WTC11 (cell line): ENCODE measurements at regions not wholly inside any gene's neighbourhood (a gene's known extent, or its start where the extent isn't known, plus 50 kb on each side); places are given as distances from the start of the nearest gene placed in this dataset.

Experiments used
- ATAC-seq: fragments of 200-7000 bp; cut with Tn5 transposase; 2 replicates; pipeline ENCODE4 v1.10.0; 2021; ENCODE audit warnings: mild to moderate bottlenecking, moderate library complexity
- CTCF ChIA-PET: fragments of 300-600 bp; sonication (Branson Sonifier 250); formaldehyde crosslinking; loops from one replicate; lab custom pipeline; 2021; ENCODE audit warnings: antibody characterized with exemption; lab: Charles Lee
- POLR2A ChIA-PET: fragments of 350-600 bp; sonication (Branson Sonifier 250); formaldehyde crosslinking; loops from one replicate; lab custom pipeline; 2021; ENCODE audit warnings: antibody characterized with exemption; lab: Charles Lee
- DNase-seq: peaks from one replicate; pipeline ENCODE4 v3.0.0; 2021; ENCODE audit warnings: low spot score
- H3K27ac Mint-ChIP-seq: 2 replicates; pipeline ENCODE4 v1.8.0; 2021; ENCODE audit warnings: mixed read lengths
- H3K27me3 Mint-ChIP-seq: 2 replicates; pipeline ENCODE4 v1.8.0; 2021; ENCODE audit warnings: low read depth, mild to moderate bottlenecking, moderate library complexity, mixed read lengths
- H3K36me3 Mint-ChIP-seq: 2 replicates; pipeline ENCODE4 v1.8.0; 2021; ENCODE audit warnings: mixed read lengths
- H3K4me1 Mint-ChIP-seq: 2 replicates; pipeline ENCODE4 v1.8.0; 2022; ENCODE audit warnings: mixed read lengths
- H3K4me3 Mint-ChIP-seq: 2 replicates; pipeline ENCODE4 v1.8.0; 2021; ENCODE audit warnings: mild to moderate bottlenecking, moderate library complexity, mixed read lengths
- H3K9me3 Mint-ChIP-seq: 2 replicates; pipeline ENCODE4 v1.8.0; 2021; ENCODE audit warnings: mixed read lengths
- AR ChIP-seq: fragments of 250-450 bp; sonication (Bioruptor Pico); IDR thresholded peaks from 2 replicates; pipeline ENCODE4 v1.9.0; 2021; ENCODE audit warnings: mild to moderate bottlenecking
- ATF3 ChIP-seq: sonication (generic); formaldehyde crosslinking; conservative IDR thresholded peaks from 2 replicates; pipeline ENCODE4 v1.8.1; 2022; ENCODE audit warnings: mild to moderate bottlenecking, missing genetic modification reagents
- CBFB ChIP-seq: sonication (generic); formaldehyde crosslinking; IDR thresholded peaks from 2 replicates; pipeline ENCODE4 v1.8.1; 2022; ENCODE audit warnings: mild to moderate bottlenecking, low read depth, missing genetic modification reagents
- CREB1 ChIP-seq: sonication (generic); formaldehyde crosslinking; IDR thresholded peaks from 2 replicates; pipeline ENCODE4 v1.8.0; 2023; ENCODE audit warnings: mild to moderate bottlenecking, missing genetic modification reagents
- E2F1 ChIP-seq: sonication (generic); formaldehyde crosslinking; IDR thresholded peaks from 2 replicates; pipeline ENCODE4 v1.8.0; 2022; ENCODE audit warnings: mild to moderate bottlenecking, missing genetic modification reagents
- FOXK1 ChIP-seq: sonication (generic); formaldehyde crosslinking; IDR thresholded peaks from 2 replicates; pipeline ENCODE4 v1.8.0; 2022; ENCODE audit warnings: mild to moderate bottlenecking, moderate library complexity, missing genetic modification reagents
- GTF2I ChIP-seq: fragments of 250-450 bp; sonication (Bioruptor Pico); conservative IDR thresholded peaks from 2 replicates; pipeline ENCODE4 v1.4.0; 2021; ENCODE audit warnings: mild to moderate bottlenecking
- MAX ChIP-seq: sonication (generic); formaldehyde crosslinking; IDR thresholded peaks from 2 replicates; pipeline ENCODE4 v1.8.0; 2022; ENCODE audit warnings: mild to moderate bottlenecking, missing genetic modification reagents
- NFATC4 ChIP-seq: fragments of 250-450 bp; sonication (Bioruptor Pico); IDR thresholded peaks from 2 replicates; pipeline ENCODE4 v1.9.0; 2021; ENCODE audit warnings: mild to moderate bottlenecking
- PREB ChIP-seq: sonication (generic); formaldehyde crosslinking; IDR thresholded peaks from 2 replicates; pipeline ENCODE4 v1.8.1; 2022; ENCODE audit warnings: mild to moderate bottlenecking, missing genetic modification reagents, moderate library complexity, borderline replicate concordance
- RORB ChIP-seq: fragments of 250-450 bp; sonication (Bioruptor Pico); IDR thresholded peaks from 2 replicates; pipeline ENCODE4 v1.9.0; 2021; ENCODE audit warnings: mild to moderate bottlenecking
- SOX15 ChIP-seq: fragments of 250-450 bp; sonication (Bioruptor Pico); IDR thresholded peaks from 2 replicates; pipeline ENCODE4 v1.9.0; 2021; ENCODE audit warnings: mild to moderate bottlenecking
- USF1 ChIP-seq: sonication (generic); formaldehyde crosslinking; IDR thresholded peaks from 2 replicates; pipeline ENCODE4 v1.8.0; 2022; ENCODE audit warnings: mild to moderate bottlenecking, missing genetic modification reagents
- ZNF138 ChIP-seq: sonication (generic); formaldehyde crosslinking; conservative IDR thresholded peaks from 2 replicates; pipeline ENCODE4 v1.8.1; 2022; ENCODE audit warnings: mild to moderate bottlenecking, moderate library complexity, missing genetic modification reagents
- ZNF263 ChIP-seq: sonication (generic); formaldehyde crosslinking; IDR thresholded peaks from 2 replicates; pipeline ENCODE4 v1.8.1; 2022; ENCODE audit warnings: low read depth, mild to moderate bottlenecking, moderate library complexity, missing genetic modification reagents
- ZNF396 ChIP-seq: fragments of 250-450 bp; sonication (Bioruptor Pico); IDR thresholded peaks from 2 replicates; pipeline ENCODE4 v1.8.0; 2021; ENCODE audit warnings: mild to moderate bottlenecking, moderate library complexity, borderline replicate concordance
- ZNF512 ChIP-seq: sonication (generic); formaldehyde crosslinking; IDR thresholded peaks from 2 replicates; pipeline ENCODE4 v1.8.1; 2022; ENCODE audit warnings: missing genetic modification reagents, borderline replicate concordance
- ZNF532 ChIP-seq: fragments of 250-450 bp; sonication (Bioruptor Pico); IDR thresholded peaks from 2 replicates; pipeline ENCODE4 v1.9.0; 2021; ENCODE audit warnings: mild to moderate bottlenecking, borderline replicate concordance

- 0 out of 2 replicates have a peak, but pooled peaks cover 3% of the 10 kb centered on the region for H3K36me3 Mint-ChIP-seq
- TF ChIP-seq CREB1 (no peak), FOXK1 (CRISPR knock-in tag) (no peak), SOX15 (CRISPR knock-in tag) (no peak), USF1 (no peak), ATF3 (CRISPR knock-in tag) (no peak), NFATC4 (CRISPR knock-in tag) (no peak), RORB (CRISPR knock-in tag) (no peak), PREB (CRISPR knock-in tag) (no peak), CBFB (no peak), AR (CRISPR knock-in tag) (no peak), GTF2I (CRISPR knock-in tag) (no peak), ZNF138 (no peak), ZNF512 (CRISPR knock-in tag) (no peak), ZNF532 (CRISPR knock-in tag) (no peak), MAX (CRISPR knock-in tag) (no peak), ZNF263 (no peak), ZNF396 (no peak), E2F1 (CRISPR knock-in tag) (no peak)
- CTCF ChIA-PET: interaction anchor here (1.1 kb wide), 1 partner anchor 38 kb away, joined by 5 read pairs; no protein-coding TSS in a partner anchor
- DNase-seq (no peak), ATAC-seq (no peak)
- H3K4me3 Mint-ChIP-seq: no peak overlapping the region
- H3K27me3 Mint-ChIP-seq: no peaks in the 10 kb centered on the region
- H3K9me3 Mint-ChIP-seq: peaks cover 16% of the 10 kb centered on the region
- POLR2A ChIA-PET: no interaction called here
- H3K27ac Mint-ChIP-seq: no peak overlapping the region
- peaks cover 45% of the 10 kb centered on the region for H3K4me1 Mint-ChIP-seq
These were observed 166.6 kb upstream of the NFIB start for GRCh38 chr9:14480526-14480925.
